HFF-Myc (cell line): ENCODE measurements at regions not wholly inside any gene's neighbourhood (a gene's known extent, or its start where the extent isn't known, plus 50 kb on each side); places are given as distances from the start of the nearest gene placed in this dataset.
"Not testable (repeated sequence)": the region's sequence is repeated elsewhere in the genome, so short reads cannot be mapped to it uniquely, and the experiment has no call there.

ENCODE experiments used
- DNase-seq: peaks from one replicate; pipeline ENCODE4 v3.0.0-alpha.2; 2011; ENCODE audit warnings: low read depth; ENCODE audit errors: extremely low read depth
- H3K4me3 ChIP-seq: replicated peaks from 2 replicates; pipeline ENCODE4 v1.5.1; 2011; ENCODE audit warnings: low read depth, mild to moderate bottlenecking, control low read depth, low read length
- CTCF ChIP-seq: IDR thresholded peaks from 2 replicates; pipeline ENCODE4 v1.5.1; 2012; ENCODE audit warnings: mild to moderate bottlenecking, low read depth, low read length, control low read depth; ENCODE audit errors: missing control alignments

DNA sequence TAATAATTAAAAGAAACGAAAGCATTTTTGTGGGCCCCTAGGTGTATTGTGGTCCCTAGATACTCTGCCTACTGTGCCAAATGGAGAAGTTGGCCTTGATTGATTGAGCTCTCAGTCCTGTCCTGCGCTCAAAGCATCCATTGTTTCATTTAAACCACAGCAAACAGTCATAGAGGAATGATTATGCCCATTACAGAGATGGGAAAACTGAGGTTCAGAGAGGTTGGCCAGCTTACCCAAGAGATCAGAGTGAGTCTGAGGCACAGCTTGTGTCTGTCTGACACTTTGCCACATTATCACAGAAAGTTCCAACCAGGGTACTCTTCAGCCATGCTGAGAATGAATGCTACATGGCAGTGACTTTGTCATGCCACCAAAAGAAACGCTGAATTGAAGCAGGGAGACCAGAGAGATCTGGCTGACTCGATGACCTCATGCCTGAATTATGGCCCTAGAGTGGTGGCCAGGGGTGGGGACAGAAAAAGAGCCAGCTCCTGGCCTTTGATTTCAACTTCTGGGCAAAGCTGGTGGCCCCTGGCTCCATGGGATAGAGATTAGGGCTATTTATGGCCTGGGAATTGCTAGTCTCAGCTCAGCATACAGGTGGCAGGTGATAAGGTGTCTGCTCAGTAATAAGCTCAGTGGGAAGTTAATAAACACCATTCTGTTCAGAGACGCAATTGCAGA is 180.5 kb downstream of the MIAT start:
- no peak overlapping the region for H3K4me3 ChIP-seq
- no peak for DNase-seq
- TF ChIP-seq CTCF: no peak

DNA sequence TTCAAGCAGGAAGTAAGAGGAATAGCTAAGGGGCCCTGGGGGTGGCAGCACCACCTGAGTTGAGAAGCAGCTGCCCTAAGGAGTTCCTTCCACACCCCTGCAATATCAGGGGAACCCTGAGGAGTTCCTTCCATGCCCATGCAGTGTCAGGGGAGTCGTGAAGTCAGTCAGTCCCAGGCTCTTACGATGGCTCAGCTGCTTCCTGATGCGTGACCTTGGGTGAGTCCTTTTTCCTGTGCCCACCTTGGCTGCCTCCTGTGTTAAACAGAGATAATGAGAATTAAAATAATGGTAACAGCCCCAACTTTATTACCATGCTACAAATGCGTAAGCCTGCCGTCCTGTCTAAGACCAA is 181.1 kb downstream of the MIAT start:
- DNase-seq: no peak
- no peak for TF ChIP-seq CTCF
- H3K4me3 ChIP-seq: no peak overlapping the region

- no peak for TF ChIP-seq CTCF
- DNase-seq: no peak
- no peak overlapping the region for H3K4me3 ChIP-seq
Measured at GRCh38 chr22:26839216-26839615, 181.8 kb downstream of the MIAT start.

DNA sequence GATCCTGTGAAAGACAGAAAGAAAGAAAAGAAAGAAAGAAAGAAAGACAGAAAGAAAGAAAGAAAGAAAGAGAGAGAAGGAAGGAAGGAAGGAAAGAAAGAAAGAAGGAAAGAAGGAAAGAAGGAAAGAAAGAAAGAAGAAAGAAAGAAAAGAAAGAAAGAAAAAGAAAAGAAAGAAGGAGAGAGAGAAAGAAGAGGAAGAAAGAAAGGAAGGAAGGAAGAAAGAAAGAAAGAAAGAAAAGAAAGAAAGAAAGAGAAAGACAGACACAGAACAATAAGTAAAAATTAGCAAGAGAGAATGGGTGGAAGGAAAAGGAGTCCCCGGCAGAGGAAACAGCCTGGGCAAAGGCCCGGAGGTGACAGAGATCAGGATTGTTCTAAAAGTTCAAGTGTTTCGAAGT is 183.4 kb downstream of the MIAT start:
- DNase-seq, H3K4me3 ChIP-seq: not testable (repeated sequence)

DNA sequence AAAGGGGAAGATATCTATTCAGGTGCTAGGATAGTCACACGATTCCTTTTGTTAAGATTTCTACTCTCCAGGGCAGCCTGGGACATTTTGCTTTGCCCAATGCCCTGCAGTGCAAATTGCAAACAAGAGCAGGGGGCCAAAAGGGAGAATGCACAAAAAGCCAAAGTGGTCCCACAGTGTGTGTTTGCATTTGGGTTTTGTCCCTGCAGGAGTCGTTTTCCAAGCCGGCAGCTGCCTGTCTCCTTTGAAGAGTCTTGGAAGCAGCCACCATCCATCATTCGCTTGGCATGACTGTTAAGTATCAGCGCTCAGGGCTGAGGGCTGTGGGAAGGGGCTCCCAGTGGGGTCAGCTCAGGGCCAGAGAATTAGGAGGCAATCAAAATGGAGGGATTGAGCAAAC is 184.7 kb downstream of the MIAT start:
- TF ChIP-seq CTCF: no peak
- DNase-seq: no peak
- H3K4me3 ChIP-seq: no peak overlapping the region

DNA sequence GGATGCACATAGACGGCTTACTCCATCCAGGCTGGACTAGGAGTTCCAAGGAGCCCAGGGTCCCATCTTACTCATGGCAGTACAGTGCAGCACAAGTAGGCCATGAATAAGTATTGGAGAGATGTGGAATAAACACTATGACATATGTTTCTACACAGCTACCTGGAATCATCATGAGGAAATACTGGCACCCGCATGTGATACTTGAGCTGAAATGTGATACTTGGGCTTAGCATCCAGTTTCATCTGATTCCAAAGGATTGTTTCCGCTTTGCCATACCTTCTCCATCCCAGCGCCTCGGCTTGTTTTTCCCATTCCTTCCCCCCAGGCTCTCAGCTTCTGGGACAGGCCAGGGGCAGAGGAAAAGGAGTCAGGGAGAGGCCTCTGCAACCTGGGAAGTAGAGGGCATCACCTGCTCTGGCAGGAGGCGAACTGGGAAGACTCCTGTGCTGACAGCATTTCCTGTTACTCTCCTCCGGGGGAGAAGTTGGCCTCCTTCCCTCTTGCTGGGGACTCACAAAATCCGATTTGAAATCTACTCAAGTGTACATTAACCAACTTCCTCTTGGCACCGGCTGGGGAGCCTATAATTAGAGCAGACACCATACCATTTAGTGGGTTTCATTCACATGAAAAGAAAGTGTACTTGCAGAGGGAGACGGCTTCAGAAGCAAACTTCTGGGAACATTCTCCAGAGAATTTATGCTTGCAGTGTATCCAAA is 187.8 kb downstream of the MIAT start:
- H3K4me3 ChIP-seq: no peak overlapping the region
- DNase-seq: no peak
- no peak for TF ChIP-seq CTCF

DNA sequence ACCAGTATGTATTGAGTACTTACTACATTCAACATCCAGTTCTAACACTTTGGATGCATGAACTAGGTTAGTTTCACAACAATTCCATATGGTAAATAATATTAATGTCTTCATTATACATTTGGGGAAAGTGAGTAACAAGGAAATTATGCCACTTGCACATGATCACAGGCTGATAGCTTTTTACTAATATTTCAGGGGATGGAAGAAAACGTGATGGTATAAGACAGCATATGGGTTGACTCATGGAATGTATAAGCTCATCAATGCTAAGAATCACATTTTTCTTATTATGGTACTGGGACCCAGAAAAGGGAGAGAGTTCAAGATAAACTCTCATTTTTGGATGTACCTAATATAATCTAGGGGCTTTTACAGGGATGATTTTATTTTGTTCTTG is 188.7 kb downstream of the MIAT start:
- H3K4me3 ChIP-seq: no peak overlapping the region
- no peak for TF ChIP-seq CTCF

More for the DNA sequence above, 188.7 kb downstream of the MIAT start:
- DNase-seq: no peak
